ENCODE measurements at regions not wholly inside any gene's neighbourhood (a gene's known extent, or its start where the extent isn't known, plus 50 kb on each side); places are given as distances from the start of the nearest gene placed in this dataset.

GRCh38 chr9:135419106-135419505 is 60.5 kb upstream of the PPP1R26 start:
- DNase-seq (ENCODE audit: low read depth), result no peak
- TF ChIP-seq CTCF (IDR thresholded peaks at IDR 0.05; ENCODE audit: insufficient read depth, low read depth, low read length, missing control alignments), result no peak
- H3K4me3 ChIP-seq (ENCODE audit: low read length), result no peak overlapping the region

- no peak overlapping the region for H3K4me3 ChIP-seq (ENCODE audit: low read length)
- no peak for TF ChIP-seq CTCF (IDR thresholded peaks at IDR 0.05; ENCODE audit: insufficient read depth, low read depth, low read length, missing control alignments)
- DNase-seq (ENCODE audit: low read depth), result no peak
Observed at GRCh38 chr9:135422341-135422944, 57.1 kb upstream of the PPP1R26 start.

- no peak overlapping the region for H3K4me3 ChIP-seq (ENCODE audit: low read length)
- no peak for DNase-seq (ENCODE audit: low read depth)
- no peak for TF ChIP-seq CTCF (IDR thresholded peaks at IDR 0.05; ENCODE audit: insufficient read depth, low read depth, low read length, missing control alignments)
Observed at GRCh38 chr9:135423725-135424124, 55.9 kb upstream of the PPP1R26 start.

All from epithelial cell of esophagus (primary cell).